PC-3 (cell line): ENCODE measurements at regions not wholly inside any gene's neighbourhood (a gene's known extent, or its start where the extent isn't known, plus 50 kb on each side); places are given as distances from the start of the nearest gene placed in this dataset.

ENCODE experiments used
- ATAC-seq: fragments of 200-7000 bp; cut with Tn5 transposase; 2 replicates; pipeline ENCODE4 v1.9.1; 2020; ENCODE audit warnings: mild to moderate bottlenecking, moderate library complexity
- BruUV-seq: library from RNA; stranded (reverse); fragments of 400-500 nt; replicated peaks from 2 replicates; lab custom pipeline; 2021; lab: Mats Ljungman, UMichigan
- CTCF ChIA-PET: fragments of 300-600 bp; sonication (Branson Sonifier 250); formaldehyde crosslinking; loops from one replicate; lab custom pipeline; 2022; ENCODE audit warnings: antibody characterized with exemption; lab: Charles Lee
- POLR2A ChIA-PET: fragments of 300-600 bp; sonication (Branson Sonifier 250); formaldehyde crosslinking; loops from one replicate; lab custom pipeline; 2022; ENCODE audit warnings: antibody characterized with exemption; ENCODE audit not compliant: unreplicated experiment; lab: Charles Lee
- DNase-seq: peaks from one replicate; pipeline ENCODE4 v3.0.0-alpha.2; 2015
- H2AFZ ChIP-seq: fragments of 300-600 bp; sonication (generic); 2 replicates; pipeline ENCODE4 v1.6.0; 2016; ENCODE audit warnings: antibody characterized with exemption, low read length
- H3F3A ChIP-seq: fragments of 300-600 bp; sonication (generic); one replicate; pipeline ENCODE4 v1.6.0; 2017; ENCODE audit warnings: antibody characterized with exemption, low read length, control low read depth, mild to moderate bottlenecking; ENCODE audit not compliant: unreplicated experiment
- H3K27ac ChIP-seq: fragments of 300-600 bp; sonication (generic); 2 replicates; pipeline ENCODE4 v1.5.1; 2016; ENCODE audit warnings: mild to moderate bottlenecking, low read length
- H3K27me3 ChIP-seq: fragments of 300-600 bp; sonication (generic); 2 replicates; pipeline ENCODE4 v1.6.1; 2016; ENCODE audit warnings: low read length, mixed read lengths
- H3K36me3 ChIP-seq: fragments of 300-600 bp; sonication (generic); 2 replicates; pipeline ENCODE4 v1.6.1; 2016; ENCODE audit warnings: low read depth, mixed run types, low read length, mixed read lengths
- H3K4me1 ChIP-seq: fragments of 300-600 bp; sonication (generic); 2 replicates; pipeline ENCODE4 v1.5.1; 2016; ENCODE audit warnings: low read length; ENCODE audit not compliant: insufficient read depth
- H3K4me2 ChIP-seq: fragments of 300-600 bp; sonication (generic); 2 replicates; pipeline ENCODE4 v1.6.0; 2016; ENCODE audit warnings: low read length
- H3K4me3 ChIP-seq: fragments of 300-600 bp; sonication (generic); 2 replicates; pipeline ENCODE4 v1.5.1; 2016; ENCODE audit warnings: mild to moderate bottlenecking, low read length, mixed read lengths
- H3K79me2 ChIP-seq: fragments of 300-600 bp; sonication (generic); 2 replicates; pipeline ENCODE4 v1.6.1; 2017; ENCODE audit warnings: low read length, mixed read lengths
- H3K9ac ChIP-seq: fragments of 300-600 bp; sonication (generic); 2 replicates; pipeline ENCODE4 v1.6.0; 2016; ENCODE audit warnings: mild to moderate bottlenecking, low read length
- H3K9me2 ChIP-seq: fragments of 300-600 bp; sonication (generic); replicated peaks from 2 replicates; pipeline ENCODE4 v1.6.1; 2016; ENCODE audit warnings: mixed run types, low read length, mixed read lengths
- H3K9me3 ChIP-seq: fragments of 300-600 bp; sonication (generic); 2 replicates; pipeline ENCODE4 v1.6.1; 2016; ENCODE audit warnings: low read length, mixed read lengths
- H4K20me1 ChIP-seq: fragments of 300-600 bp; sonication (generic); 2 replicates; pipeline ENCODE4 v1.6.1; 2016; ENCODE audit warnings: low read length, mixed read lengths
- CTCF ChIP-seq: fragments of 300-600 bp; sonication (generic); conservative IDR thresholded peaks from 2 replicates; pipeline ENCODE4 v1.5.1; 2017; ENCODE audit warnings: antibody characterized with exemption, low read depth, mild to moderate bottlenecking, low read length
- EZH2 ChIP-seq: fragments of 300-600 bp; sonication (generic); IDR thresholded peaks from one replicate; pipeline ENCODE4 v1.6.1; 2017; ENCODE audit warnings: antibody characterized with exemption, mild to moderate bottlenecking, low read length; ENCODE audit not compliant: unreplicated experiment
- EZH2phosphoT487 ChIP-seq: fragments of 300-600 bp; sonication (generic); IDR thresholded peaks from 2 replicates; pipeline ENCODE4 v1.6.1; 2018; ENCODE audit warnings: mild to moderate bottlenecking, antibody characterized with exemption, low read length, borderline replicate concordance
- intact Hi-C: fragments of 100-400 bp; cut with micrococcal nuclease; formaldehyde crosslinking; loops from 2 replicates; pipeline ENCODE4 v1.9.0; 2023

GRCh38 chr2:41994661-41995060 lies 53.2 kb upstream of the PKDCC start:
- no peak overlapping the region for H3K4me2 ChIP-seq
- POLR2A ChIA-PET = no interaction called here

GRCh38 chr2:41997561-41997960 lies 50.3 kb upstream of the PKDCC start:
- CTCF ChIA-PET = no interaction called here
- H3F3A ChIP-seq = no peaks in the 10 kb centered on the region

More at GRCh38 chr2:41994661-41995060, 53.2 kb upstream of the PKDCC start:
- no peak for DNase-seq
- Histone ChIP-seq H3K9me2 (no peaks in the 10 kb centered on the region), H4K20me1 (no peaks in the 10 kb centered on the region), H3K27ac (no peak overlapping the region), H3K9me3 (no peaks in the 10 kb centered on the region), H3K4me3 (no peak overlapping the region), H3K36me3 (no peaks in the 10 kb centered on the region), H3F3A (no peaks in the 10 kb centered on the region), H3K4me1 (no peaks in the 10 kb centered on the region), H3K79me2 (no peaks in the 10 kb centered on the region), H2AFZ (no peak overlapping the region), H3K9ac (no peak overlapping the region), H3K27me3 (peaks cover 24% of the 10 kb centered on the region)
- no TSS peak for BruUV-seq
- intact Hi-C loops = no loop called here
- ATAC-seq = no peak
- TF ChIP-seq EZH2 (no peak), CTCF (no peak), EZH2phosphoT487 (no peak)
- CTCF ChIA-PET = no interaction called here

More at GRCh38 chr2:41997561-41997960, 50.3 kb upstream of the PKDCC start:
- intact Hi-C loops = no loop called here
- H2AFZ ChIP-seq = no peak overlapping the region
- no peaks in the 10 kb centered on the region for H4K20me1 ChIP-seq
- ATAC-seq (no peak), DNase-seq (no peak)
- H3K9me2 ChIP-seq = no peaks in the 10 kb centered on the region
- no peaks in the 10 kb centered on the region for H3K4me1 ChIP-seq
- H3K79me2 ChIP-seq = no peaks in the 10 kb centered on the region
- peaks cover 24% of the 10 kb centered on the region for H3K27me3 ChIP-seq
- POLR2A ChIA-PET = no interaction called here
- H3K36me3 ChIP-seq = no peaks in the 10 kb centered on the region
- no peak overlapping the region for H3K4me3 ChIP-seq
- H3K4me2 ChIP-seq = no peak overlapping the region
- BruUV-seq = no TSS peak
- H3K9ac ChIP-seq = no peak overlapping the region
- TF ChIP-seq CTCF (no peak), EZH2 (no peak), EZH2phosphoT487 (no peak)
- no peak overlapping the region for H3K27ac ChIP-seq
- H3K9me3 ChIP-seq = no peaks in the 10 kb centered on the region
